GM18502 (cell line): ENCODE measurements at regions not wholly inside any gene's neighbourhood (a gene's known extent, or its start where the extent isn't known, plus 50 kb on each side); places are given as distances from the start of the nearest gene placed in this dataset.

Experiments used
- ATAC-seq: cut with Tn5 transposase; IDR thresholded peaks from one replicate; pipeline ENCODE4 v1.9.1; 2021; ENCODE audit warnings: mild to moderate bottlenecking; ENCODE audit not compliant: unreplicated experiment, poor library complexity

- ATAC-seq: no peak
Measured at GRCh38 chr5:38104497-38105230, 153.7 kb upstream of the EGFLAM start.

GRCh38 chr5:38101897-38102296, 156.5 kb upstream of the EGFLAM start:
- no peak for ATAC-seq

GRCh38 chr5:38099205-38100168, 158.9 kb upstream of the EGFLAM start:
- ATAC-seq: no peak

- no peak for ATAC-seq
Measured at GRCh38 chr5:38094889-38095288, 163.5 kb upstream of the EGFLAM start.

- ATAC-seq: no peak
Measured at GRCh38 chr5:38093855-38094254, 164.5 kb upstream of the EGFLAM start.

- no peak for ATAC-seq
Measured at GRCh38 chr5:38086777-38087176, 171.6 kb upstream of the EGFLAM start.

- no peak for ATAC-seq
Measured at GRCh38 chr5:38079620-38080402, 178.5 kb upstream of the EGFLAM start.

- ATAC-seq: no peak
Measured at GRCh38 chr5:38078161-38078560, 180.2 kb upstream of the EGFLAM start.

GRCh38 chr5:38077652-38078051, 180.7 kb upstream of the EGFLAM start:
- no peak for ATAC-seq

- ATAC-seq: no peak
Measured at GRCh38 chr5:38071831-38072694, 186.3 kb upstream of the EGFLAM start.

- ATAC-seq: no peak
Measured at GRCh38 chr5:38070304-38070950, 187.9 kb upstream of the EGFLAM start.

- ATAC-seq: no peak
Measured at GRCh38 chr5:38069360-38069759, 189.0 kb upstream of the EGFLAM start.

- no peak for ATAC-seq
Measured at GRCh38 chr5:38060354-38060753, 198.0 kb upstream of the EGFLAM start.

GRCh38 chr5:38059876-38060275, 198.5 kb upstream of the EGFLAM start:
- no peak for ATAC-seq

- ATAC-seq: no peak
Measured at GRCh38 chr5:38051711-38052511, 206.4 kb upstream of the EGFLAM start.

GRCh38 chr5:38048400-38048799, 208.6 kb upstream of the GDNF start:
- ATAC-seq: no peak

GRCh38 chr5:38046103-38046502, 206.3 kb upstream of the GDNF start:
- no peak for ATAC-seq

- no peak for ATAC-seq
Measured at GRCh38 chr5:38045446-38045845, 205.6 kb upstream of the GDNF start.
